ENCODE measurements at regions not wholly inside any gene's neighbourhood (a gene's known extent, or its start where the extent isn't known, plus 50 kb on each side); places are given as distances from the start of the nearest gene placed in this dataset.

DNA sequence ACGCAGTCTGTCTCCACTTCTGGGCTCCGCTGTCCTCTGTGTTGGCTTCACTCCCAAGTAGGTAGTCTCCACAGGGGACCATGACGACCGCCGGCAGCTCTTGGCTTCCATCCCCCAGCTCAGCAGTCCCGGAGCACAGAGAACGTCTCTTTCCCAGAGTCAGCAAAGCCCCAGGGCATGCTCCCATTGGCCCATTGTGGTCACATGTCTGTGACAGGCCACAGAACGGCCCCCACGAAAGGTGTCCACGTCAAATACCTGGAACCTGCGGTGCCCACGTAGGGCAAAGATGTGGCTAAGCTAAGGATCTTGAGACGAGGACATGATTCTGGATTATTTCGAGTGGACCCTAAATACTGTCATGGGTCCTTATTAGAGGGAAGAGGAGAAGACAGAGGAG, 438.4 kb upstream of the SULF2 start:
- H3K27me3 ChIP-seq (ENCODE audit: insufficient read depth, poor library complexity, severe bottlenecking), result no peaks in the 10 kb centered on the region
- TF ChIP-seq, protein P1, sequence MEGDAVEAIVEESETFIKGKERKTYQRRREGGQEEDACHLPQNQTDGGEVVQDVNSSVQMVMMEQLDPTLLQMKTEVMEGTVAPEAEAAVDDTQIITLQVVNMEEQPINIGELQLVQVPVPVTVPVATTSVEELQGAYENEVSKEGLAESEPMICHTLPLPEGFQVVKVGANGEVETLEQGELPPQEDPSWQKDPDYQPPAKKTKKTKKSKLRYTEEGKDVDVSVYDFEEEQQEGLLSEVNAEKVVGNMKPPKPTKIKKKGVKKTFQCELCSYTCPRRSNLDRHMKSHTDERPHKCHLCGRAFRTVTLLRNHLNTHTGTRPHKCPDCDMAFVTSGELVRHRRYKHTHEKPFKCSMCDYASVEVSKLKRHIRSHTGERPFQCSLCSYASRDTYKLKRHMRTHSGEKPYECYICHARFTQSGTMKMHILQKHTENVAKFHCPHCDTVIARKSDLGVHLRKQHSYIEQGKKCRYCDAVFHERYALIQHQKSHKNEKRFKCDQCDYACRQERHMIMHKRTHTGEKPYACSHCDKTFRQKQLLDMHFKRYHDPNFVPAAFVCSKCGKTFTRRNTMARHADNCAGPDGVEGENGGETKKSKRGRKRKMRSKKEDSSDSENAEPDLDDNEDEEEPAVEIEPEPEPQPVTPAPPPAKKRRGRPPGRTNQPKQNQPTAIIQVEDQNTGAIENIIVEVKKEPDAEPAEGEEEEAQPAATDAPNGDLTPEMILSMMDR (IDR thresholded peaks at IDR 0.05; ENCODE audit: insufficient read depth, low read length), result no peak
- TF ChIP-seq, protein P2, sequence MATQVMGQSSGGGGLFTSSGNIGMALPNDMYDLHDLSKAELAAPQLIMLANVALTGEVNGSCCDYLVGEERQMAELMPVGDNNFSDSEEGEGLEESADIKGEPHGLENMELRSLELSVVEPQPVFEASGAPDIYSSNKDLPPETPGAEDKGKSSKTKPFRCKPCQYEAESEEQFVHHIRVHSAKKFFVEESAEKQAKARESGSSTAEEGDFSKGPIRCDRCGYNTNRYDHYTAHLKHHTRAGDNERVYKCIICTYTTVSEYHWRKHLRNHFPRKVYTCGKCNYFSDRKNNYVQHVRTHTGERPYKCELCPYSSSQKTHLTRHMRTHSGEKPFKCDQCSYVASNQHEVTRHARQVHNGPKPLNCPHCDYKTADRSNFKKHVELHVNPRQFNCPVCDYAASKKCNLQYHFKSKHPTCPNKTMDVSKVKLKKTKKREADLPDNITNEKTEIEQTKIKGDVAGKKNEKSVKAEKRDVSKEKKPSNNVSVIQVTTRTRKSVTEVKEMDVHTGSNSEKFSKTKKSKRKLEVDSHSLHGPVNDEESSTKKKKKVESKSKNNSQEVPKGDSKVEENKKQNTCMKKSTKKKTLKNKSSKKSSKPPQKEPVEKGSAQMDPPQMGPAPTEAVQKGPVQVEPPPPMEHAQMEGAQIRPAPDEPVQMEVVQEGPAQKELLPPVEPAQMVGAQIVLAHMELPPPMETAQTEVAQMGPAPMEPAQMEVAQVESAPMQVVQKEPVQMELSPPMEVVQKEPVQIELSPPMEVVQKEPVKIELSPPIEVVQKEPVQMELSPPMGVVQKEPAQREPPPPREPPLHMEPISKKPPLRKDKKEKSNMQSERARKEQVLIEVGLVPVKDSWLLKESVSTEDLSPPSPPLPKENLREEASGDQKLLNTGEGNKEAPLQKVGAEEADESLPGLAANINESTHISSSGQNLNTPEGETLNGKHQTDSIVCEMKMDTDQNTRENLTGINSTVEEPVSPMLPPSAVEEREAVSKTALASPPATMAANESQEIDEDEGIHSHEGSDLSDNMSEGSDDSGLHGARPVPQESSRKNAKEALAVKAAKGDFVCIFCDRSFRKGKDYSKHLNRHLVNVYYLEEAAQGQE (IDR thresholded peaks at IDR 0.05; ENCODE audit: insufficient replicate concordance, low read depth), result no peak
- TF ChIP-seq POLR2AphosphoS5 (IDR thresholded peaks at IDR 0.05; ENCODE audit: low read depth), result no peak
- TF ChIP-seq SPI1 (IDR thresholded peaks at IDR 0.05; ENCODE audit: borderline replicate concordance, low read depth), result no peak
- TF ChIP-seq GABPA (IDR thresholded peaks at IDR 0.05; ENCODE audit: low read depth), result no peak
- no peak for DNase-seq (ENCODE audit: low read depth in 1 of 2, low spot score in 1 of 2)
- no peak overlapping the region for H3K4me3 ChIP-seq (replicated peaks; ENCODE audit: insufficient read depth, low read length)
- H3K27ac ChIP-seq (replicated peaks), result no peak overlapping the region

DNA sequence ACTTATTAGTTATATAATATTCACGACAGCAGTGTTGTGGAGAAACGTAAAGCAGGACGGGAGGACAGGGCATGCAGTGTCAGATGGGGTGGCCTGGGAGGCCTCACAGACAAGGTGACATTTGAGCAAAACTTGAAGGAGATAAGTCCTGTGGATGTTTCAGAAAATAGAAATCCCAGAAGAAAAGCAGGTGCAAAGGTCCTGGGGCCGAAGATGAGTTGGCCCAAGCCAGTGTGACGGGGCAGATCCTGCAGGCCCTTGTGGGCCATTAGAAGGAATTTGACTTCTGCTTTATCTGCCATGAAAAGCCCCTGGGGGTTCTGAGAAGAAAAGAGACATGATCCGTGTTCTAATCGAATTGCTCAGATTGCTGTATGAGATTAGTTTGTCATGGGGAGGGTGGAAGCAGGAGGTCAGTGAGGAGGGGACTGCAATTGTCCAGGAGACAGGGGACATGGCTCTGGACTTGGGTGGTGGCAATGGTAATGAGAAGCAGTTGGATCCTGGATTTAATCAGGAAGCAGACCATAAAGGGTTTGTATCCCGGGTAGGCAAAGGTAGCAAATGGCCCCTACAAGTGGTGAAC, 437.4 kb upstream of the SULF2 start:
- no peak for DNase-seq (ENCODE audit: low read depth in 1 of 2, low spot score in 1 of 2)
- TF ChIP-seq, protein P1 (IDR thresholded peaks at IDR 0.05; ENCODE audit: insufficient read depth, low read length), result no peak
- TF ChIP-seq POLR2AphosphoS5 (IDR thresholded peaks at IDR 0.05; ENCODE audit: low read depth), result no peak
- TF ChIP-seq, protein P2 (IDR thresholded peaks at IDR 0.05; ENCODE audit: insufficient replicate concordance, low read depth), result no peak
- no peak for TF ChIP-seq SPI1 (IDR thresholded peaks at IDR 0.05; ENCODE audit: borderline replicate concordance, low read depth)
- TF ChIP-seq GABPA (IDR thresholded peaks at IDR 0.05; ENCODE audit: low read depth), result no peak
- H3K27ac ChIP-seq (replicated peaks), result no peak overlapping the region
- H3K4me3 ChIP-seq (replicated peaks; ENCODE audit: insufficient read depth, low read length), result no peak overlapping the region
- H3K27me3 ChIP-seq (ENCODE audit: insufficient read depth, poor library complexity, severe bottlenecking), result no peaks in the 10 kb centered on the region

DNA sequence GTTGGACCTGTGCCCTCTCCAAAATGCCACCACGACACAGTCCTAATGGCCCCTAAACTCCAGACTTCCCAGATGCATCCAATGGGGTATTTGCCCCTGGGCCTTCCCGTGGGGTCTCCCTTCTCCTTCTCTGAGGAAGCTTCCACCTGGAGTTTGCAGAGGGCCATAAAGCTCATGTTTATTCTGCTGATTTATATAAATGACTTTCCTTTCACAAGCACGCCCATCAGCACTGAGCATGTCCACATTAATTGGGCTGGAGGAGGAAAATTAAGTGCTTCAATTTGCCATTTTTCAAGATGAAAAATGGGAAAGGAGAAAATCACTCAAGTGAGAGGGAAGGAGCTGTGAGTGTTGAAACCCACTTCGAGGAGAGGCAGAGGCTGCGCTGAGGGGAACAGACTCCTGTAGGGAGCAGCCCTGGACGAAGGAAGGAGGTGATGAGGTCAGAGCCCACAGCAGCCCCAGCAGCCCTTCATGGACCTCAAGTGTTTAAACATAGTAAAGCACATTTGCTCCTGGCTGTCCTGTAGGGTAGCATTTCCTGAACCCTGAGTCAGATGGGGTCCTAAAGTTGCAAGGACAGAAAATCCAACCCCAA, 434.9 kb upstream of the SULF2 start:
- Histone ChIP-seq H3K27ac (replicated peaks) (no peak overlapping the region), H3K27me3 (ENCODE audit: insufficient read depth, poor library complexity, severe bottlenecking) (no peaks in the 10 kb centered on the region), H3K4me3 (replicated peaks; ENCODE audit: insufficient read depth, low read length) (no peak overlapping the region)
- no peak for DNase-seq (ENCODE audit: low read depth in 1 of 2, low spot score in 1 of 2)
- TF ChIP-seq, protein P1 (IDR thresholded peaks at IDR 0.05; ENCODE audit: insufficient read depth, low read length), result no peak
- no peak for TF ChIP-seq POLR2AphosphoS5 (IDR thresholded peaks at IDR 0.05; ENCODE audit: low read depth)
- TF ChIP-seq, protein P2 (IDR thresholded peaks at IDR 0.05; ENCODE audit: insufficient replicate concordance, low read depth), result no peak
- no peak for TF ChIP-seq SPI1 (IDR thresholded peaks at IDR 0.05; ENCODE audit: borderline replicate concordance, low read depth)
- TF ChIP-seq GABPA (IDR thresholded peaks at IDR 0.05; ENCODE audit: low read depth), result no peak
